GM19452 (cell line): ENCODE measurements at regions not wholly inside any gene's neighbourhood (a gene's known extent, or its start where the extent isn't known, plus 50 kb on each side); places are given as distances from the start of the nearest gene placed in this dataset.
"Not testable (repeated sequence)": the region's sequence is repeated elsewhere in the genome, so short reads cannot be mapped to it uniquely, and the experiment has no call there.

Experiments
- ATAC-seq: cut with Tn5 transposase; IDR thresholded peaks from one replicate; pipeline ENCODE4 v1.9.1; 2021; ENCODE audit not compliant: unreplicated experiment

DNA sequence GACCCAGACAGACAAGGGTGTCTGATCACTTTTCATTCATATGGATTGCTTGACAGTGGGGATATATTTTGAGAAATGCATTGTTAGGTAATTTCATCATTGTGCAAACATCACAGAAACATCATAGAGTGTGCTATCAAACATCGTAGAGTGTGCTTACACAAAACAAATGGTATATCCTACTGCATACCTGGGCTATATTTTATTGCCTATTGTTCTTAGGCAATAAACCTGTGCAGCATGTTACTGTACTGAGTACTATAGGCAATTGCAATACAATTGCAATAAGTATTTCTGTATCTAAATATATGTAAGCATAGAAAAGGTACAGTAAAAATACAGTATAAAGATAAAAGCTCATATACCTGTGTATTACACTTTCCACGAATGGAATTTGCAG lies 319.1 kb downstream of the KIF20B start:
- ATAC-seq = no peak

DNA sequence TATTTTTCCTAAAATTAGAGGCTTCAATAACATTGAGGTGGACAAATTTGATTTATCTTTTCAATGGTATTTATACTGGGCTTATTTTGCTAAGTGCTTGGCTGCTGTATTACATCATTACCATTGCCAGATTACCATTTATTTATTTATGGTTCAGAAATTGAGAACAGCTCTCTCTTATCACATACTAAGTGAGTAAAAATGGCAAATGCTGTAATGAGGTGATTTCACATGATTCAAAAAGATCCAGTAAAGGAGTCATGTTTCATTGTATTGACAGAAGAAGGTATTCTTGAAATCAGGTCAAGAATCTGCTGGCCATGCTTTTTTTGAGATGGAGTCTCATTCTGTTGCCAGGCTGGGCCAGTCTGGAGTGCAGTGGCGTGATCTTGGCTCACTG lies 322.6 kb downstream of the KIF20B start:
- ATAC-seq = no peak

DNA sequence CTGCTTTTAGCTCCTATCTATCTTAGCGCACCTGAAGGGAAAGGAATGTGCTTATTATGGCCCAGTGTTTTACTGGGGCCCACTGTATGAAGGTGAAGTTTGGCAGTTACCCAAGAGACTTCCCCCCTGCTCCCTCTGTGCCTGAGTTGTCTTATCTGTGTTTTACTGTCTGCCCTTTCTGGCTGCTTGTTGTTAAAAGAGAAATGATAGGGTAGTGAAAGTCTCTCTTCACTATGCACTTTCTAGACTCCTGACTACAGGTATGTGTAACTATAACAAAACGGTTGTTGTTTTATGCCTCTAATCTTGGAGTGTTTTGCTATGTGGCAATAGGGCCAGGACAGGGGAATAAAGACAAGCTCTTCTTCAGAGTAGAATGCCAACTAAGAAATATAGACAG lies 326.9 kb downstream of the KIF20B start:
- no peak for ATAC-seq

DNA sequence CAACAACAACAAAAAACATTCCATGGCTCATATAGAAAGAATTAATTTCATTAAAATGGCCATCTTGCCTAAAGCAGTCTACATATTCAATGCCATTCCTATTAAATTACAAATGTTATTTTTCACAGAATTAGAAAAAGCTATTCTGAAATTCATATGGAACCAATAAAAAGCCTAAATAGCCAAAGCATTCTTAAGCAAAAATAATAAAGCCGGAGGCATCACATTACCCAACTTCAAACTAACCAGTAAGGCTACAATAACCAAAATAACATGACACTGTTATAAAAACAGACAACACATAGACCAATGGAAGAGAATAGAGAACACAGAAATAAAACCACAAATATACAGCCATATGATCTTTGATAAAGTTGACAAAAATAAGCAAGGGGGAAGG lies 330.4 kb downstream of the KIF20B start:
- no peak for ATAC-seq

DNA sequence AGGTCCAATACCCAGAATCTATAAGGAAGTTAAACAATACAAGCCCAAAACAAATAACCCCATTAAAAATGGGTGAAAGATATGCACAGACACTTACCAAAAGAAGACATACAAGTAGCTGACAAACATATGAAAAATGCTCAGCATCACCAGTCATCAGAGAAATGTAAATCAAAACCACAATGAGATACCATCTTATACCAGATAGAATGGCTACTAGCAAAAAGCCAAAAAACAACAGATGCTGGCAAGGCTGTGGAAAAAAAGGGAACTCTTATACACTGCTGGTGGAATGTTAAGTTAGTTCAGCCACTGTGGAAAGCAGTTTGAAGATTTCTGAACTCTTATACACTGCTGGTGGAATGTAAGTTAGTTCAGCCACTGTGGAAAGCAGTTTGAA lies 331.1 kb downstream of the KIF20B start:
- ATAC-seq = no peak

DNA sequence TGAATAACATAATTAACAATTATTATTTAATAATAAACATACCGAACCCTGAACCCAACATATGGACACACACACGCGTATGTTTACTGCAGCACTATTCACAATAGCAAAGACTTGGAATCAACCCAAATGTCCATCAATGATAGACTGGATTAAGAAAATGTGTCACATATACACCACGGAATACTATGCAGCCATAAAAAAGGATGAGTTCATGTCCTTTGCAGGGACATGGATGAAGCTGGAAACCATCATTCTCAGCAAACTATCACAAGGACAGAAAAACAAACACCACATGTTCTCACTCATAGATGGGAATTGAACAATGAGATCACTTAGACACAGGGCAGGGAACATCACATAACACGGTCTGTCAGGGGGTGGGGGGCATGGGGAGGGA lies 333.5 kb downstream of the KIF20B start:
- ATAC-seq = not testable (repeated sequence)

DNA sequence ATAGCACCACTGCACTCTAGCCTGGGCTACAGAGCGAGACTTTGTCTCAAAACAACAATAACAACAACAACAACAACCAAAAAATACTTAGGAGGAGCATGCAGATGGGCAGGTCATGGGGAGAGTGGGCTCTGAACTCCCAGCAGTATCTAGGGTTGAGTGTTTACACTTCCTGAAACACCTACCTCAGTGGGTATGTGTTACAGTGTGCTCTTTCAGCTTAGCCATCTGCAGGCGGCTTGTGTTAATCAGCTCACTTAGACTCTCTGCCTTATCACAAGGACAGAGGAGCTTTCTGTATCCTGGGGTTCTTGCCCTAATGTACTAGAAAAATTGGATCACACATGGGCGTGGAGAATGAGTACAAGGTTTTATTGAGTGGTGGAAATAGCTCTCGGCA lies 340.2 kb downstream of the KIF20B start:
- no peak for ATAC-seq

DNA sequence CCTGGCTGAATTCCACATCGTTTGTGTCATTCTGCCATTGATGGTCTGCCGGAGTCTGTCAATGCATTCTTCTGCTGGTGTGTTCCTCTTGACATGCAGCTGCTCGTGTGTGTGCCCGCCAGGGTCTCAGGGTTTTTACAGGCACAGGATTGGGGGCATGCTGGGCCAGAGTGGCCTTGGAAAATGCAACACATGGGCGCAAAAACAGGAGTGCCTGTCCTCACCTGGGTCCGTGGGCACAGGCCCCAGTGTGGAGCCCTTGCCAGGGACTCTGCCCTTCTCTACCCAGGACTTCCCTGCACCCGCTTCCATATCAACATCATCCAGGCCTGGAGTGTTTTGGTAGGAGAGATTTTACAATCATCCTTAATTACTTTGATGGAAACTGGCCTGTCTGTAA lies 340.7 kb downstream of the KIF20B start:
- ATAC-seq = no peak

DNA sequence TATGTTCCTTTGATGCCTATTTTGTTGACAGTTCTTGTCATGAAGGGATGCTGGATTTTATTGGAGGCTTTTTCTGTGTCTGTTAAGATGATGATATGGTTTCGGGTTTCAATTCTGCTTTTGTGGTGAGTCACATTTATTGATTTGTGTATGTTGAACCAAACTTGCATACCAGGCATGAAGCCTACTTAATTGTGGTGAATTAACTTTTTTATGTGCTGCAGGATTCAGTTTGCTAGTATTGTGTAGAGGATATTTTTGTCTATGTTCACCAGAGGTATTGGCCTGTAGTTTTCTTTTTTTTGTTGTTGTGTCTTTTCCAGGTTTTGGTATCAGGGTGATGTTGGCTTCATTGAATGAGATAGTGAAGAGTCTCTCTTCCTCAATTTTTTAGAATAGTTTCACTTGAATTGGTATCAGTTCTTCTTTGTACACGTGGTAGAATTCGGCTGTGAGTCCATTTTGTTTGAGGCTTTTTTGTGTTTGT lies 345.9 kb downstream of the KIF20B start:
- peak; percentile 89 for ATAC-seq

DNA sequence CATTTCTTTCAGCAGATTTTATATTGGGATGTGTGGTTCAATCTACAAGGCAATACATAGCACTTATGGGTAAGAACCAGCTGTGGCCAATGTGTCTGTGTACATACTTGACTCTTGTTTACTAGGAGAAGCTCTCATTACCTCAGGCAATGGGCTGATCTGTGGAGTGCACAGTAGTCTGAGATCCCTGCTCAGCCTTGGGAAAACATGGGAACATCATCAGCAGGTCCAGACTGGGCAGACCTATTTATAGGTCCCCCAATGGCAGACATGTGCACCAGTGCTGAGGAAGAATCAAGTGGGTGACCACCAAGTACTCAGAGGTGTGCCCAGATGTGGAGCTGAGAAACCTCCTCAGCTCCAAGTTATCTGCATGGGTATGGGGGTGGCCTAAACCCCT lies 349.7 kb downstream of the KIF20B start:
- no peak for ATAC-seq

DNA sequence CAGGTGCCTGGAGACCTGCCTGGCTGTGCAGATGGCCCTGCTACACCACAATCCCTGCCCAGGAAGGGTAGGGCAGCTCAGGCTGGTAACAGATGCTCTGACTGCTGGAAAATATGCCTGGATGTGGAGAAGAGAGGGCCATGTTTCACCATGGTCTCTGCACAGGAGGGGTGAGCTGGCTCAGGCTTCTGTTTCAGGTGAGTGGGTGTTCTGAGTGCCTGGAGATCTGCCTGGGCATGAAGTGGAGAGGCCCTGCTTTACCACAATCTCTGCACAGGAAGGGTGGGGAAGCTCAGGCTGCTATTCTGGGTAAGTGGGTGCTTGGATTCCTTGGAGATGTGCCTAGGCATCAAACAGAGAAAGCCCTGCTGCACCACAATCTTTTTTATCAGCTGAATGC lies 350.1 kb downstream of the KIF20B start:
- ATAC-seq = no peak

DNA sequence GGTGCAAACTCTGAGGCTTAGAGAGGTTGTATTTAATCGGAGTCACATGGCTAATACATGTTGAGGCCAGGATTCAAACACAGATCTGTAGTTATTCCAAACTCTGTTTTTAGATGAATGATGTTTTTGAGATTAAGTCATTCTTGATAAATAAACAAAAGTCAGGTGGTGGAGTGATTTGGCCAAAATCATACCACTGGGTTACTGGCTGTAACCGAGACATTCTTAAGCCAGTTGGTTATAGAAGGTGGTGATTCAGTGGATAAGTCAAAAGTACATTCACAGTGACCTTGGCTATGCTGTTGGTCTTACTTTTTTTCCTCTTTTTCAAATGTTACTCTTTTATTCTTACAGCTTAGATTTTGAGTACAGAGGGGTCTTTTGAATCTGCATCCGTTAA lies 361.4 kb downstream of the KIF20B start:
- no peak for ATAC-seq

DNA sequence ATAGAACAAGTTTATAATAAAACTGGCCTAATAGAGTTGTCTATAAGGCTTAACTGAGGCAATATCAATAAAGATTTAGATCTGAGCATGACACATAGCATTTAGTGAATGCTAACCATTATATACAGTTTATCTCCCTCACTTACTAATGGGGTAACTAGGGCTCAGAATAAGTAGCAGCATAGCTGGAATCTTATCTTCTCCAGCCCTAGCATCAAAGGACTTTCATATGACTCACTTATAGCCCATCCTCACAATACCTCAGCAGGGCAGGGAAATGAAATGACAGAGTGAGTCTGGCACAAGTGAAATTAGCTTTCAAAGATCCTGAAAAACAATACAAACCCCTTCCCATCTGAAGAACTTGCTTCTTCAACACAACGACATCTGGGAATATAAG lies 362.9 kb downstream of the KIF20B start:
- no peak for ATAC-seq

DNA sequence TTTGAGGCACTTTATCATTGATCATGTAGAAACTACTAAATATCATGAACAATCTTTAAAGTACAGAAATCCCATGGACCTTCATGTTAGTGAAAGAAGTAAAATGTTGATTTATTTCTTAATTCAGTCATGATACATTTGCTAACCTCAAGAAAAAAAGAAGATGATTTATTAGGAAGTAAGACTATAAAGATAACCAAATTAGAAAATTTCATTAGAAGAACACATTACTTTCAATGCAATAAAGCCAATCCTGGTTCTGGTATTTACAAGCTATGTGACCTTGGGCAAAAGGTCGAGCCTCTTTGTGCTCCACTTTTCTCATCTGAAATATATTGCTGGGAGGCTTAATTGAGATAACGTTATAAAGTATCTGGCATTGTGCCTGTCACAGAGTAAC lies 365.0 kb downstream of the KIF20B start:
- no peak for ATAC-seq

DNA sequence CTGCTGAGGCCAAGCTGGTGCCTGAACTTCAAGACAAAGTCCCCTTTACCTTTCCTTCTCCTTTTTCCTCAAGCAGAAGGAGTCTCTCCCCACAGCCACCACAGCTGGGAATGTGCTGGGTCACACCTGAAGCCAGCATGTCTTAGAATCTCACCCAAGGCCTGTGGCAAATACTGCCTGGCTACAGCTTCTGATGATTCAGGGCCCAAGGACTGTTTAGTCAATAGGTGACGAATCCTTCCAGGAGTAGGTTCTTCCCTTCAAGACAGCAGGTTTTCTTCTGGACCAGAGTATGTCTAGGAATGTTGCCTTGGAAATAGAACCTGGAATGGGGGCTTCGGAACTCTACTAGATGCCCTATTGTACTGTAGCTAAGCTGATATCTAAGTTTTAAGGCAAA lies 374.6 kb downstream of the KIF20B start:
- no peak for ATAC-seq

DNA sequence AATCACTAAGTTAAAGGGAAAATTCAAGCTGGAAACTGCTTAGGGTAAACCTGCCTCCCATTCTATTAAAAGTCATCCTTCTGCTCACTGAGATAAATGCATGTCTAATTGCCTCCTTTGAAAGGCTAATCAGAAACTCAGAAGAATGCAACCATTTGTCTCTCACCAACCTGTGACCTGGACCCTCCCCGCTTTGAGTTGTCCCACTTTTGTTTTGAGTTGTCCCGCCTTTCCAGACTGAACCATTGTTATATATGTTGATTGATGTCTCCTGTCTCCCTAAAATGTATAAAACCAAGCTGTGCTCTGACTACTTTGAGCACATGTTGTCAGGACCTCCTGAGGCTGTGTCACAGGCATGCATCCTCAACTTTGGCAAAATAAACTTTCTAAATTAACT lies 378.4 kb downstream of the KIF20B start:
- no peak for ATAC-seq

DNA sequence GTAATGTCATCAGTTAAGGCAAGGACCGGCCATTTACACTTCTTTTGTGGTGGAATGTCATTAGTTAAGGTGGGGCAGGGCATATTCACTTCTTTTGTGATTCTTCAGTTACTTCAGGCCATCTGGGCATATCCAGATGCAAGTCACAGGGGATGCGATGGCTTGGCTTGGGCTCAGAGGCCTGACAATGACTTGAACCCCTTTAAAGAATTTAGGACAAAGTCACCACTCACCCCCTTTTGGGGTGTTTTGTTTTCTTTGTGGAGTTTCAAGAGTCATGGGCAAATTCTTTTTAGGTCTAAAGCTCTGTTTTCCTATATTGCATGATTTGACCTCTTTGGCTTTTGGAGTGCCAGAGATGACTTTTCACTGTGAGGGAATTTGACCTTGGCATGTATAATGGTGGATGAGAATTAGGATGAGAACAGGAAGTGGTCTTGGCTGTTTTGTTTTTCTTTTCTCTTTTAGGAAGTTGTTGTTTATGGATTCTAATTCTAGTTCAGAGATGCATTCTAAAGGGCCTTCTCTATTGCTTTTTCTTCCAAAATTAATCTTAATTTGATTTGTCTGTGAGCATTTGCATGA lies 385.3 kb downstream of the KIF20B start:
- not testable (repeated sequence) for ATAC-seq

DNA sequence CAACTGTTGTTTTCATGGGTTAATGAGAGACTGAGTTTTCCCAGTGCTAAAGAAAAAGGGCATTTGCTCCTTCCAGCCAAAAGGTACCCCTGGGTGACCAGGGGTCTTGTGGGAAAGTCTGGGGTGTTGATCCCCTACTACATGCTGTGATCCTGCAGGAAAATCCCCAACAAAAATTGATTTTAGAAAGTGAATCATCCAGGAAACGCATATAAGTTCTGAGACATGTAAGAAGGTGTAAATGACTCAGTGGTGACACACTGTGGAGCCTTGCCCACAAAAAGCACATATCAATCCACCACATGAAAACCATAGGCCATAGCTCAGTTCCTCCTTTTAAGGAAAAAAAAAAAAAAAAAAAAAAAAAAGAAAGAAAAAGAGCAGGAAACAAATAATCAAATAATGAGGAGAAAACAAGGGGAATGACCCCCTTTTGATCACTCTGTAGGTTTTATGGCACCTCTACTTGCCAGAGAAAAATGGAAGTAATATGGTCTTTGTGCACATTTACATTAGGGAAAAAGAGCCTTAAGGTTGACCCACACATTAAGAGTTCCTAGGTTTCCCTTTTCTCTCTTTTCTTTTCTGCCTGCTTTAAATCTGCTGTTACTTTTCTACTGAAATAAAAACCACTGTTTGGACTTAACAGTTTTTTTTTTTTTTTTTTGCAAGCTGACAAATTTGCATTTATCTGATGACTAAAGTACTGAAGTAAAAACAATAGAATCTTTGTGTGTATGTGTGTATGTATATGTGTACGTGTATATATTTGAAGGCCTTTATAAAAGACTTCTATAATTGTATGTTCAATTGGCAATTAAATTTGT lies 386.0 kb downstream of the KIF20B start:
- peak; percentile 100 for ATAC-seq

DNA sequence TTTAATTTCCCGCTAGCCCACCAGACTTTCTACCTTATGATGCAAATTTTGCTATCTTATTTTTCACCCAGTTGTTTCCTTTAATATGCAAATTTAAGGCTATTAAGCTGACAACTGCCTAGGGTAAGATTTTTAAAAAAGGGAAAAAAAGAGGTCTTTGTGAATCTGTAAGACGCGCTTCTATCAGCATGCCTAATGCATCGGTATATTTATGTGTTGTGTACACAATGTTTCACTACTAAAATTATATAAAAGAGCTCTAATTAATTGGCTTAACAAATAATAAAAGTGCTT lies 386.6 kb downstream of the KIF20B start:
- ATAC-seq = no peak

DNA sequence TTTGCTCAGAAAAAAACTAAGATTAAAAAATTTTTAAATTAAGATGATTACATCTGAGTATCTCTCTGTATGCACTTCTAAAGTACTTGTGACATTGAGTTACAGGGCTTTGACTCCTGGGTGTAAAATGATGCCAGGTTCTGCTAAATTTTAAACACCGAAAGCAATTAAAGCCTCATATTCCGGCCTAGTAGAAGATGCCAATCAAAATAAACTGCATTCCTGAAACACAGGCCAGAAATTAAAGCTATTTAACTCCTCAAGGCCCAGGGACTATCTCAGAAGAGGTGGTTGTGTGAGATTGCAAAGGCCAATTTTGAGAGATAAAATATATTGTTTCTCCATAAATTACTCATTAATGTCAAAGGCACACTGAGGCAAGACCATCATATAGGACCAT lies 388.3 kb downstream of the KIF20B start:
- ATAC-seq = no peak

DNA sequence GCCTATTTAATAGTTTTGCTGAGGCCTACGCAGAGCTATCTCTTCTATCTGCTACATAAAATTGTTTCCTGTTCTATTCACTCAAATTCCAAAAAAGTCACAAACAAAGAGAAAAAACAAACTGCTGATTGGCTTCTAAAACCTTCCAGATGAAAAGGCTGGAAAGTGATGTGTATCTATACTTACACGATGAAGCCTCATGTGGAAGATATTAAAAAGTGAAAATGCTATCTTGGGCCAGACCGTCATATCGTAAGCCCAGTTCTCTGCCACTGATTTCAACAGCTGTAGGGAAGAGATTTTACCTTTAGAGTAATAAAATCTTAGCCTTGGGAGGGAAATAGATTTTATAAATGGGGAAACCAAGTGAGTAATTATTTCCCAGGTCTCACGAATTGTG lies 394.8 kb downstream of the KIF20B start:
- ATAC-seq = no peak

DNA sequence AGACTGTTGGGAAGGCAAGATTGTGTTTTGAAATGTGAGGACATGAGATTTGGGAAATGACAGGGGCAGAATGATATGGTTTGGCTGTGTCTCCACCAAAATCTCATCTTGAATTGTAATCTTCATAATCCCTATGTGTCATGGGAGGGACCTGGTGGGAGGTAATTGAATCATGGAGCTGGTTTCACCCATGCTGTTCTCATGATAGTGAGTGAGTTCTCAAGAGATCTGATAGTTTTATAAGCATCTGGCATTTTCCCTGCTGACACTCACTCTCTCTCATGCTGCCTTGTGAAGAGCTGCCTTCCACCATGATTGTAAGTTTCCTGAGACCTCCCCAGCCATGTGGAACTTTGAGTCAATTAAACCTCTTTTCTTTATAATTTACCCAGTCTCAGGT lies 406.2 kb downstream of the KIF20B start:
- ATAC-seq = not testable (repeated sequence)

DNA sequence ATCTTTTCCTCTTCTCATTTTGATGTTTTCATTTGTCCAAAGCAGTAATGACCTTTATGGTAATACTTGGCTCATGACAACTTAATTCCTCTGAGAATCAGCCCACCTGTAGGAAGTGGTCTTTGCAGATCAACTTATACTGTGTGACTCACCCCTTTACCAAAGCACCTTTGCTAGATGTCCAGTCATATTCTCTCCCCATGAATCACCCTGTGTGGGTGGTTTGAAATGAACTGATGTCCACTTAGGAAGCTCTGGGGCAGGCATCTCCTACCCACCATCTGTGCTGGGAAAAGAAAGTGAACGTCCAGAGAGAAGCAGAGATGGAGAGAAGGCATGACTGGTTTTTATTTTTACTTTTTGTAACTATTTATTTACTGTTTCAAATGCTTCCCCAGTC lies 410.3 kb downstream of the KIF20B start:
- no peak for ATAC-seq
